ENCODE measurements at regions not wholly inside any gene's neighbourhood (a gene's known extent, or its start where the extent isn't known, plus 50 kb on each side); places are given as distances from the start of the nearest gene placed in this dataset.
A peak's percentile ranks its signal among the peaks of the same experiment; 100 is the strongest.

DNA sequence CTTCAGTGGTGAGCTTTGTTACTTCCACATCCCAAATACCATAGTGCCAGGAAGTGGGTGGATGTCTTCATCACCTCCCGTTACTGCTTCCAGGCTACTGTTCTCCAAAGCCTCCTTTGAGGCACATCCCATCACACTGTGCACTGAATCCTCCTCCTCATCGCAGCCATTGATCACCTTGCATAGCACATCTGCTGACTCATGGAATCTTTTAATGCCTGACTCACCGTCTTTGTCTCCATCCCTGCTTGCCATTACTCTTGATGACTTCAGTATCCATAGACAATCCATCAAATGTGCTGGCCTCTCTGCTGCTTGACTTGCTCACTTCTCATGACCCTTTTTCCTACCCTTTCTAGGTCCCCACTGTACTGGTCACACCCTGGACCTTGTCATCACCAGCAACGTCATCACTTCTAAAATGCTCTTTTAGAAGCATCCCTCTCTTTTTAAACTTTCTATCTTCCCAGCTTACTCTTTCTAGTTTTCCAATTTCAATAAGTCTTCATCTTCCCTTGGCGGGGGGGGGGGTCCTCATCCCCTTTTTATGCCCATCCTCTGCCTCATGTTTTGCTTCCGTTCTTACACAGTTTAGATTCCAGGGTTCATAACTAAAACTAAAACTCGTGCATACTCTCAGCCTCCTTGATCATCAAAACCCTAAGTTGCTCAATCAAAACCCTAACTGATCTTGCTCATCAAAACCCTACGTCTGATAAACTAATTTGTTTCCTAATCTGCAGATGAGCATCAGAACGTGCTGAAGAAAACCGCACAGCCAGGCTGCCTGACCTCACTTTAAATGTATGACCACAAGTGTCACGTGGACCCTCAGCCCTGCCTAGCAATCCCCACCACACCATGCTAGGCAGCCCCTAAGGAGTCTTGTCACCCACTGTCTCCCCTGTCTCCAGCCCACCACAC, 289.7 kb upstream of the ZFHX3 start:
- H2BK120ac ChIP-seq (ENCODE audit: insufficient read depth, low read length, poor library complexity): no peak overlapping the region
- no CpG with 5 or more reads among the region's 11 CpGs for WGBS (ENCODE audit: extremely low coverage, insufficient coverage, insufficient read length)
- DNase-seq: no peak

DNA sequence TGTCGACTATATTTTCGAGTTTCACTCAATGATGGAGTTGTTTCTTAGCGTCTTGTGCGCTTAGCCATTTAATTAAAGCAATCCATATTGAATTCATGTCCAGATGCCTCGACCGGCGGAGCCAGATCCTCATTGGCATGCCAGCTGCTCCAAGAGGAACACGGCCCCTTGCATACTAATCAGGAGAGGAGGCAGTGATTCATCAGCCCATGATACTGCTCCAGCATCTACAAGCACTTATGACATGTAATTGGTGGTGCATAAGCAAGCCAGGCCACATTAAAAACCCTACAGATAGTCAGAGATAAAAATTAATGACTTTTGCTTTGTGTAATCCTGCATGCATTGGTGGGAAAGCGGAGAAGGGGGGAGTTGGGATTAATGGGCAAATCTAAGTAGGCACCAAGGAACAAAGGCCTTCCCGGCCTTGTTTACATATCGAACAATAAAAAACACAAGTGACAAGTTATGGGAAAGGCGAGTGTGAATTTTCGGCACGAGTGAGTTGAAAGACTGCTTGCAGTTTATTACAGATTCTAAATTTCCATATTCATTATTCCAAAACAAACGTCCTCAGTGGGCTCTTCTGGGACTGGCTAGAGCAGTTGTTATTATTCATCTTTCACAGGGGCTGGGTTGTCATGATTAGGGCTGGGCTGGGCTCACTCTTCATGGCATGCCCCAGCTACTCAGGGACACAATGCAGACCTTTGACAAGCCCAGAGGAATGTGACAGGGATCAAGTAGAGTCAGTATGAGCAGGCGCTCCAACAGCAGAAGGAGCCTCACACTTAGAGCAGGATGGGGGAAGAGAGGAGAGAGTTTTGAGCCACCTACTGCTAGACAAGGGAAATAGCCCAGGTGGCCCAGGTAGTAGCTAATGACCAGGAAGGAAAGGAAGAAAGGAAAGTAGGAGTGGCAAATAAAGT, 281.7 kb upstream of the ZFHX3 start:
- H3K4ac ChIP-seq (ENCODE audit: low read depth, low read length): no peak overlapping the region
- H3K9me3 ChIP-seq (ENCODE audit: insufficient read depth, low read depth, low read length): no peaks in the 10 kb centered on the region
- no peak overlapping the region for H3K4me2 ChIP-seq (ENCODE audit: low read length)
- H3K79me2 ChIP-seq (ENCODE audit: control insufficient read depth, insufficient read depth, low read length, poor library complexity): no peaks in the 10 kb centered on the region
- no peak overlapping the region for H3K14ac ChIP-seq (ENCODE audit: low read length)
- peak in 1 of 2 donors; percentile 28 for DNase-seq
- H3K36me3 ChIP-seq (ENCODE audit: control insufficient read depth in 1 of 2, insufficient read depth in 2 of 2, low read length in 2 of 2): no peaks in the 10 kb centered on the region
- no peaks in the 10 kb centered on the region for H3K27me3 ChIP-seq (ENCODE audit: insufficient read depth, low read length)
- no peak overlapping the region for H4K8ac ChIP-seq (ENCODE audit: low read depth, low read length)
- no CpG with 5 or more reads among the region's 16 CpGs for WGBS (ENCODE audit: extremely low coverage, insufficient coverage, insufficient read length)
- no peak overlapping the region for H3K23ac ChIP-seq (ENCODE audit: low read length)
- H3K27ac ChIP-seq (ENCODE audit: low read depth, low read length): no peak overlapping the region
- H2BK120ac ChIP-seq (ENCODE audit: insufficient read depth, low read length, poor library complexity): no peak overlapping the region
- no peak overlapping the region for H2BK12ac ChIP-seq (ENCODE audit: low read length)
- no peak overlapping the region for H2BK5ac ChIP-seq (ENCODE audit: low read depth, low read length, poor library complexity)
- H3K4me1 ChIP-seq (ENCODE audit: control insufficient read depth in 1 of 2, insufficient read depth in 2 of 2, low read length in 2 of 2): peaks cover 0 to 3% of the 10 kb centered on the region in 2 experiments
- H2AK5ac ChIP-seq (ENCODE audit: low read length): no peak overlapping the region
- H4K12ac ChIP-seq (ENCODE audit: low read depth, low read length): no peak overlapping the region
- no peaks in the 10 kb centered on the region for H3K79me1 ChIP-seq (ENCODE audit: low read length)
- no peak overlapping the region for H3K9ac ChIP-seq (ENCODE audit: low read length)
- no peak overlapping the region for H3K18ac ChIP-seq (ENCODE audit: low read length)
- H3K4me3 ChIP-seq (ENCODE audit: low read depth, low read length): no peak overlapping the region
- no peak overlapping the region for H4K91ac ChIP-seq (ENCODE audit: low read depth, low read length)
- H2AFZ ChIP-seq (ENCODE audit: insufficient read depth, low read length, poor library complexity): no peak overlapping the region

More for the DNA sequence above, 289.7 kb upstream of the ZFHX3 start:
- H3K79me1 ChIP-seq (ENCODE audit: low read length): no peaks in the 10 kb centered on the region
- H3K18ac ChIP-seq (ENCODE audit: low read length): no peak overlapping the region
- no peak overlapping the region for H3K14ac ChIP-seq (ENCODE audit: low read length)
- H3K9me3 ChIP-seq (ENCODE audit: insufficient read depth, low read depth, low read length): no peaks in the 10 kb centered on the region
- H2AFZ ChIP-seq (ENCODE audit: insufficient read depth, low read length, poor library complexity): no peak overlapping the region
- no peak overlapping the region for H4K91ac ChIP-seq (ENCODE audit: low read depth, low read length)
- no peak overlapping the region for H3K27ac ChIP-seq (ENCODE audit: low read depth, low read length)
- H2AK5ac ChIP-seq (ENCODE audit: low read length): no peak overlapping the region
- H3K4me1 ChIP-seq (ENCODE audit: control insufficient read depth in 1 of 2, insufficient read depth in 2 of 2, low read length in 2 of 2): no peaks in the 10 kb centered on the region
- H4K12ac ChIP-seq (ENCODE audit: low read depth, low read length): no peak overlapping the region
- H3K27me3 ChIP-seq (ENCODE audit: insufficient read depth, low read length): no peaks in the 10 kb centered on the region
- H2BK12ac ChIP-seq (ENCODE audit: low read length): no peak overlapping the region
- H4K8ac ChIP-seq (ENCODE audit: low read depth, low read length): no peak overlapping the region
- no peak overlapping the region for H3K4me3 ChIP-seq (ENCODE audit: low read depth, low read length)
- H3K4me2 ChIP-seq (ENCODE audit: low read length): no peak overlapping the region
- H3K36me3 ChIP-seq (ENCODE audit: control insufficient read depth in 1 of 2, insufficient read depth in 2 of 2, low read length in 2 of 2): no peaks in the 10 kb centered on the region
- H2BK5ac ChIP-seq (ENCODE audit: low read depth, low read length, poor library complexity): no peak overlapping the region
- H3K23ac ChIP-seq (ENCODE audit: low read length): no peak overlapping the region
- H3K4ac ChIP-seq (ENCODE audit: low read depth, low read length): no peak overlapping the region
- no peaks in the 10 kb centered on the region for H3K79me2 ChIP-seq (ENCODE audit: control insufficient read depth, insufficient read depth, low read length, poor library complexity)
- H3K9ac ChIP-seq (ENCODE audit: low read length): no peak overlapping the region

DNA sequence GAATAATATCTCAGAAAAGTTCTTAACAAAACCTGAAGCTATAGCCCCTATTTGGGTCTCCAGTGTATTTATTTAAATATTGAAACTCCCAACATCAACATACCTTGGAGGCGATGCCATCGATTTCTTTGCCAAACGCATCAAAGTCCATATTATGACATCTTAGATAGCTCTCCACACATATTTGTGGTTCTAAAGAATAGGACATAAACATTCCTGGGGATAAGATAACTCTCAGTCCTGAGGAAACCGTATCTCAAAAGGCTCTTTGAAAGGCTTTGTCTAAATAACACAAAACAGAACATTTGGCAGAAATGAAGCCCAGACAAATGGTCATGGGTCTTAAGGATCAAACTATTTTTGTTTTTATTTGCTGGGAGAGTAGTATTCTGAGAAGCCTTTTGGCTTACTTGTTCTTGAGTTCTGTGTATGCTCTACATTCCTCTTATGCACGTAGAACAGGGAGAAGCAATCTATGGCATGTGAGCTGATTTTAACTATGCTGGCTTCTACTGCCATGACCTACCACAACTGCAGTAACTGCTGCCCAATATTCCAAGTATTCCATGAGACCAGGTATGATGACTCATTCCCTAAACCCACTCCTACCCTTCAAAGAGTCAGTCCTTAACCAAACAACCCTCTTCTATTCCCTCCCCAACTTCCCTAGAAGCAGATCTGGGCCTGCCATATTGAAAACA, 279.0 kb upstream of the ZFHX3 start:
- no peak overlapping the region for H3K4me2 ChIP-seq (ENCODE audit: low read length)
- no peak overlapping the region for H4K91ac ChIP-seq (ENCODE audit: low read depth, low read length)
- no peak overlapping the region for H4K8ac ChIP-seq (ENCODE audit: low read depth, low read length)
- WGBS (ENCODE audit: extremely low coverage, insufficient coverage, insufficient read length): no CpG with 5 or more reads among the region's 5 CpGs
- H3K79me1 ChIP-seq (ENCODE audit: low read length): no peaks in the 10 kb centered on the region
- H3K27me3 ChIP-seq (ENCODE audit: insufficient read depth, low read length): no peaks in the 10 kb centered on the region
- H2AFZ ChIP-seq (ENCODE audit: insufficient read depth, low read length, poor library complexity): no peak overlapping the region
- peak; percentile 52 to 78 for DNase-seq
- peaks cover 0 to 3% of the 10 kb centered on the region in 2 experiments for H3K4me1 ChIP-seq (ENCODE audit: control insufficient read depth in 1 of 2, insufficient read depth in 2 of 2, low read length in 2 of 2)
- H2AK5ac ChIP-seq (ENCODE audit: low read length): no peak overlapping the region
- H3K27ac ChIP-seq (ENCODE audit: low read depth, low read length): peak overlapping the region; percentile 37
- H2BK120ac ChIP-seq (ENCODE audit: insufficient read depth, low read length, poor library complexity): no peak overlapping the region
- no peak overlapping the region for H2BK5ac ChIP-seq (ENCODE audit: low read depth, low read length, poor library complexity)
- H3K18ac ChIP-seq (ENCODE audit: low read length): no peak overlapping the region
- H3K4me3 ChIP-seq (ENCODE audit: low read depth, low read length): no peak overlapping the region
- H3K9ac ChIP-seq (ENCODE audit: low read length): no peak overlapping the region
- no peak overlapping the region for H4K12ac ChIP-seq (ENCODE audit: low read depth, low read length)
- H3K9me3 ChIP-seq (ENCODE audit: insufficient read depth, low read depth, low read length): no peaks in the 10 kb centered on the region
- H3K79me2 ChIP-seq (ENCODE audit: control insufficient read depth, insufficient read depth, low read length, poor library complexity): no peaks in the 10 kb centered on the region
- H3K23ac ChIP-seq (ENCODE audit: low read length): no peak overlapping the region
- H3K14ac ChIP-seq (ENCODE audit: low read length): no peak overlapping the region
- no peak overlapping the region for H3K4ac ChIP-seq (ENCODE audit: low read depth, low read length)
- no peak overlapping the region for H2BK12ac ChIP-seq (ENCODE audit: low read length)
- H3K36me3 ChIP-seq (ENCODE audit: control insufficient read depth in 1 of 2, insufficient read depth in 2 of 2, low read length in 2 of 2): no peaks in the 10 kb centered on the region

DNA sequence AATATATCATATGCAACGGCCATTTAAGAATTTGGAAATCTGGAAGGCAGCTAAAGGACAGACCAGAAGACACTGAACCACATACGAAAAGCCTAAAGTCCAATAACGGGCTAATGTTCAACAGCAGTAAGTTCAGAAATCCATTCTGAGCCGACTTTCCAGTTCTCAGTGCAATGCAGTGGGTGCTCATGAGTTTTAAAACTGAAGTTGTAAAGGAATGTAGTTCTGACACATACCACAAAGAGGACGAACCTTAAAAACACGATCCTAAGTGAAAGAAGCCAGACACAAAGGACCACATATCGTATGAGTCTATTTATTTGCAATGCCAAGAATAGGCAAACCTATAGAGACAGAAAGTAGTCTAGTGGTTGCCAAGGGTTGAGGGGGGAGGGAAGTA, 278.3 kb upstream of the ZFHX3 start:
- no peaks in the 10 kb centered on the region for H3K36me3 ChIP-seq (ENCODE audit: control insufficient read depth in 1 of 2, insufficient read depth in 2 of 2, low read length in 2 of 2)
- DNase-seq: peak; percentile 55 to 86
- no CpG with 5 or more reads among the region's 7 CpGs for WGBS (ENCODE audit: extremely low coverage, insufficient coverage, insufficient read length)
- no peak overlapping the region for H2BK120ac ChIP-seq (ENCODE audit: insufficient read depth, low read length, poor library complexity)
- no peak overlapping the region for H3K18ac ChIP-seq (ENCODE audit: low read length)
- no peak overlapping the region for H3K9ac ChIP-seq (ENCODE audit: low read length)
- no peak overlapping the region for H3K14ac ChIP-seq (ENCODE audit: low read length)
- no peaks in the 10 kb centered on the region for H3K9me3 ChIP-seq (ENCODE audit: insufficient read depth, low read depth, low read length)
- H4K12ac ChIP-seq (ENCODE audit: low read depth, low read length): no peak overlapping the region
- no peak overlapping the region for H2AK5ac ChIP-seq (ENCODE audit: low read length)
- H3K23ac ChIP-seq (ENCODE audit: low read length): no peak overlapping the region
- no peak overlapping the region for H3K4ac ChIP-seq (ENCODE audit: low read depth, low read length)
- no peak overlapping the region for H2AFZ ChIP-seq (ENCODE audit: insufficient read depth, low read length, poor library complexity)
- H3K27ac ChIP-seq (ENCODE audit: low read depth, low read length): no peak overlapping the region
- H3K79me1 ChIP-seq (ENCODE audit: low read length): no peaks in the 10 kb centered on the region
- no peak overlapping the region for H2BK5ac ChIP-seq (ENCODE audit: low read depth, low read length, poor library complexity)
- no peak overlapping the region for H4K8ac ChIP-seq (ENCODE audit: low read depth, low read length)
- no peaks in the 10 kb centered on the region for H3K79me2 ChIP-seq (ENCODE audit: control insufficient read depth, insufficient read depth, low read length, poor library complexity)
- H3K27me3 ChIP-seq (ENCODE audit: insufficient read depth, low read length): no peaks in the 10 kb centered on the region
- H3K4me1 ChIP-seq (ENCODE audit: control insufficient read depth in 1 of 2, insufficient read depth in 2 of 2, low read length in 2 of 2): peaks cover 0 to 3% of the 10 kb centered on the region in 2 experiments
- H3K4me3 ChIP-seq (ENCODE audit: low read depth, low read length): no peak overlapping the region
- no peak overlapping the region for H4K91ac ChIP-seq (ENCODE audit: low read depth, low read length)
- H3K4me2 ChIP-seq (ENCODE audit: low read length): no peak overlapping the region
- no peak overlapping the region for H2BK12ac ChIP-seq (ENCODE audit: low read length)
